NCI-H526 (cell line): ENCODE measurements at regions not wholly inside any gene's neighbourhood (a gene's known extent, or its start where the extent isn't known, plus 50 kb on each side); places are given as distances from the start of the nearest gene placed in this dataset.
A peak's percentile ranks its signal among the peaks of the same experiment; 100 is the strongest.

Source experiments
- DNase-seq, 2 experiments: peaks; one replicate each; lab custom pipeline; 2025; lab: John Stamatoyannopoulos, UW

GRCh38 chr11:45473341-45473895 lies 187.3 kb upstream of the SYT13 start:
- DNase-seq = peak in 1 of 2 experiments; percentile 27

GRCh38 chr11:45472716-45473317 lies 186.7 kb upstream of the SYT13 start:
- DNase-seq = no peak

- no peak for DNase-seq
Observed at GRCh38 chr11:45471266-45471665, 185.1 kb upstream of the SYT13 start.

GRCh38 chr11:45470794-45471167 lies 184.6 kb upstream of the SYT13 start:
- DNase-seq = no peak

GRCh38 chr11:45470151-45470793 lies 184.1 kb upstream of the SYT13 start:
- no peak for DNase-seq

- no peak for DNase-seq
Observed at GRCh38 chr11:45468267-45468856, 182.2 kb upstream of the SYT13 start.

- no peak for DNase-seq
Observed at GRCh38 chr11:45463541-45463940, 177.4 kb upstream of the SYT13 start.

- no peak for DNase-seq
Observed at GRCh38 chr11:45461514-45461913, 175.4 kb upstream of the SYT13 start.

- no peak for DNase-seq
Observed at GRCh38 chr11:45459491-45459890, 173.3 kb upstream of the SYT13 start.

- DNase-seq = no peak
Observed at GRCh38 chr11:45458269-45458668, 172.1 kb upstream of the SYT13 start.

GRCh38 chr11:45457649-45458048 lies 171.5 kb upstream of the SYT13 start:
- DNase-seq = no peak

- DNase-seq = no peak
Observed at GRCh38 chr11:45456686-45457085, 170.5 kb upstream of the SYT13 start.

GRCh38 chr11:45455536-45455935 lies 169.4 kb upstream of the SYT13 start:
- no peak for DNase-seq

GRCh38 chr11:45454917-45455401 lies 168.8 kb upstream of the SYT13 start:
- DNase-seq = no peak

GRCh38 chr11:45453721-45454120 lies 167.6 kb upstream of the SYT13 start:
- DNase-seq = no peak

- DNase-seq = no peak
Observed at GRCh38 chr11:45451766-45452440, 165.8 kb upstream of the SYT13 start.

GRCh38 chr11:45450189-45450588 lies 164.0 kb upstream of the SYT13 start:
- DNase-seq = no peak

GRCh38 chr11:45449036-45449601 lies 163.0 kb upstream of the SYT13 start:
- no peak for DNase-seq

- no peak for DNase-seq
Observed at GRCh38 chr11:45448561-45448960, 162.4 kb upstream of the SYT13 start.

- no peak for DNase-seq
Observed at GRCh38 chr11:45446998-45447397, 160.9 kb upstream of the SYT13 start.

- no peak for DNase-seq
Observed at GRCh38 chr11:45446434-45446833, 160.3 kb upstream of the SYT13 start.

- DNase-seq = no peak
Observed at GRCh38 chr11:45444796-45445195, 158.7 kb upstream of the SYT13 start.
